ENCODE measurements at regions not wholly inside any gene's neighbourhood (a gene's known extent, or its start where the extent isn't known, plus 50 kb on each side); places are given as distances from the start of the nearest gene placed in this dataset.

DNA sequence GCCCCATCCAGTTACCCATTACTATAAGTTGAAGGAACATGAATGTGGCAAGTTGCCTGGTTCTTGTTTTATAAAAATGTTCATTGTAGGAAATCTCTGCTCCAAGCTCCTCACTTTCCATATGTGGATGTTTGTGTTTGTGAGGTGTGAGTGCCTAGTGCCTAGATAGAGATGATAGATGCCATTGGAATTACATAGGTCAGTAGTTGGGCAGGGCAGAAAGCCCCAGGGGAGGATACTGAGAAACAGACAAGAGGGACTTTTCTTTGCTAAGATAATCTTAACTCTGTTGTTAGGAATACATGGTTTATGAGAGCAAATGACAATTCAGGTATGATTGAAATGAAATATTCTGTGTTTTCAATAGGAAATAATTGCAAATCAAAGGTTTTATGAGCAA lies 226.3 kb upstream of the GRIP1 start:
- Histone ChIP-seq H3K4me1 (ENCODE audit: control insufficient read depth, insufficient read depth, low read length) (no peaks in the 10 kb centered on the region), H3K27me3 (ENCODE audit: control insufficient read depth, insufficient read depth, low read length) (0 out of 2 replicates have a peak, but pooled peaks cover 2% of the 10 kb centered on the region), H3K4me3 (ENCODE audit: low read depth in 2 of 2, low read length in 2 of 2) (no peak overlapping the region), H3K27ac (ENCODE audit: low read length) (no peak overlapping the region), H3K36me3 (ENCODE audit: control insufficient read depth, insufficient read depth, low read length) (no peaks in the 10 kb centered on the region), H3K9me3 (ENCODE audit: control insufficient read depth, insufficient read depth, low read depth, low read length) (no peaks in the 10 kb centered on the region)
- CTCF ChIA-PET = no interaction called here
- POLR2A ChIA-PET = no interaction called here
- intact Hi-C loops (cut with micrococcal nuclease; ENCODE audit: unreplicated experiment) = no loop called here
- DNase-seq (ENCODE audit: low read depth, low spot score) (no peak), ATAC-seq (no peak)
- TF ChIP-seq SIN3A (IDR thresholded peaks at IDR 0.05; ENCODE audit: borderline replicate concordance, insufficient read depth, low read depth, low read length) = no peak
- TF ChIP-seq POLR2AphosphoS5 (IDR thresholded peaks at IDR 0.05; ENCODE audit: low read depth, low read length) = no peak
- TF ChIP-seq, protein P1, sequence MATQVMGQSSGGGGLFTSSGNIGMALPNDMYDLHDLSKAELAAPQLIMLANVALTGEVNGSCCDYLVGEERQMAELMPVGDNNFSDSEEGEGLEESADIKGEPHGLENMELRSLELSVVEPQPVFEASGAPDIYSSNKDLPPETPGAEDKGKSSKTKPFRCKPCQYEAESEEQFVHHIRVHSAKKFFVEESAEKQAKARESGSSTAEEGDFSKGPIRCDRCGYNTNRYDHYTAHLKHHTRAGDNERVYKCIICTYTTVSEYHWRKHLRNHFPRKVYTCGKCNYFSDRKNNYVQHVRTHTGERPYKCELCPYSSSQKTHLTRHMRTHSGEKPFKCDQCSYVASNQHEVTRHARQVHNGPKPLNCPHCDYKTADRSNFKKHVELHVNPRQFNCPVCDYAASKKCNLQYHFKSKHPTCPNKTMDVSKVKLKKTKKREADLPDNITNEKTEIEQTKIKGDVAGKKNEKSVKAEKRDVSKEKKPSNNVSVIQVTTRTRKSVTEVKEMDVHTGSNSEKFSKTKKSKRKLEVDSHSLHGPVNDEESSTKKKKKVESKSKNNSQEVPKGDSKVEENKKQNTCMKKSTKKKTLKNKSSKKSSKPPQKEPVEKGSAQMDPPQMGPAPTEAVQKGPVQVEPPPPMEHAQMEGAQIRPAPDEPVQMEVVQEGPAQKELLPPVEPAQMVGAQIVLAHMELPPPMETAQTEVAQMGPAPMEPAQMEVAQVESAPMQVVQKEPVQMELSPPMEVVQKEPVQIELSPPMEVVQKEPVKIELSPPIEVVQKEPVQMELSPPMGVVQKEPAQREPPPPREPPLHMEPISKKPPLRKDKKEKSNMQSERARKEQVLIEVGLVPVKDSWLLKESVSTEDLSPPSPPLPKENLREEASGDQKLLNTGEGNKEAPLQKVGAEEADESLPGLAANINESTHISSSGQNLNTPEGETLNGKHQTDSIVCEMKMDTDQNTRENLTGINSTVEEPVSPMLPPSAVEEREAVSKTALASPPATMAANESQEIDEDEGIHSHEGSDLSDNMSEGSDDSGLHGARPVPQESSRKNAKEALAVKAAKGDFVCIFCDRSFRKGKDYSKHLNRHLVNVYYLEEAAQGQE (IDR thresholded peaks at IDR 0.05; ENCODE audit: insufficient read depth in 1 of 2, low read depth in 2 of 2, low read length in 1 of 2) = no peak
- TF ChIP-seq TCF7L2 (IDR thresholded peaks at IDR 0.05; ENCODE audit: low read depth, low read length) = no peak
- BruUV-seq (replicated peaks) = no TSS peak
- in situ Hi-C loops (cut with HindIII; ENCODE audit: low pct_unique_long_range_greater_than_20kb, low sequenced_read_pairs) = no loop called here

DNA sequence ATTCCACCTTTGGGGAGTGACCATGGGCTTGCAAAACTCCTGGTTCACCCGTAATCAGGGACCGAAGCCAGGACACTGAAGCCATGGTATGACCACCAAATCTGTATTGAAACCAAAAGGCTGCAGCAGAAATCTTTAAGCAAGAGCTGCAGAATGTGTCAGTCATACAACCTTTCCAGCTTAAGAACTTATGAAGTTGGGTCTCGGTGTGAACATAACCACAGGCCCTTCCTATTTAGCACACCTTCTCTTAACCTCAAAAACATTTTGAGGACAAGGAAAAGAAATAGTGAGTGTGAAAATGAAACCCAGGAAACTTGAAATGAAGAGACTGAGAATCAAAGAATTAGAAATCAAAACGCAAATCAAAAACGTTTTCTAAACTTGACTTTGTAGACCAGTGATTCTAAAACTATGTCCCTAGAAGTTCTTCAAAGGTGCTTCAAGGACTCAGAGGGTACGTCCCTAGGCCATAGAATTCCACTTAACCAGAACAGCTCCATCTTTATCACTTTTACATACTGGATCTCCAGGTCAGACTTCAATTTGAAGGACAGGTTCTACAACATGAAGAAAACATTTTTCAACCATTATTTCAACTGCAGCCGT lies 231.6 kb upstream of the GRIP1 start:
- H3K27ac ChIP-seq (ENCODE audit: low read length) = no peak overlapping the region
- H3K27me3 ChIP-seq (ENCODE audit: control insufficient read depth, insufficient read depth, low read length) = no peaks in the 10 kb centered on the region
- intact Hi-C loops (cut with micrococcal nuclease; ENCODE audit: unreplicated experiment) = no loop called here
- no TSS peak for BruUV-seq (replicated peaks)
- no peaks in the 10 kb centered on the region for H3K36me3 ChIP-seq (ENCODE audit: control insufficient read depth, insufficient read depth, low read length)
- in situ Hi-C loops (cut with HindIII; ENCODE audit: low pct_unique_long_range_greater_than_20kb, low sequenced_read_pairs) = no loop called here
- no peak overlapping the region for H3K4me3 ChIP-seq (ENCODE audit: low read depth in 2 of 2, low read length in 2 of 2)
- no peaks in the 10 kb centered on the region for H3K4me1 ChIP-seq (ENCODE audit: control insufficient read depth, insufficient read depth, low read length)
- ChIA-PET POLR2A (no interaction called here), CTCF (no interaction called here)
- no peak for DNase-seq (ENCODE audit: low read depth, low spot score)
- no peak for ATAC-seq
- H3K9me3 ChIP-seq (ENCODE audit: control insufficient read depth, insufficient read depth, low read depth, low read length) = no peaks in the 10 kb centered on the region
- TF ChIP-seq, protein P1 (IDR thresholded peaks at IDR 0.05; ENCODE audit: insufficient read depth in 1 of 2, low read depth in 2 of 2, low read length in 1 of 2) = no peak
- TF ChIP-seq, protein P2, sequence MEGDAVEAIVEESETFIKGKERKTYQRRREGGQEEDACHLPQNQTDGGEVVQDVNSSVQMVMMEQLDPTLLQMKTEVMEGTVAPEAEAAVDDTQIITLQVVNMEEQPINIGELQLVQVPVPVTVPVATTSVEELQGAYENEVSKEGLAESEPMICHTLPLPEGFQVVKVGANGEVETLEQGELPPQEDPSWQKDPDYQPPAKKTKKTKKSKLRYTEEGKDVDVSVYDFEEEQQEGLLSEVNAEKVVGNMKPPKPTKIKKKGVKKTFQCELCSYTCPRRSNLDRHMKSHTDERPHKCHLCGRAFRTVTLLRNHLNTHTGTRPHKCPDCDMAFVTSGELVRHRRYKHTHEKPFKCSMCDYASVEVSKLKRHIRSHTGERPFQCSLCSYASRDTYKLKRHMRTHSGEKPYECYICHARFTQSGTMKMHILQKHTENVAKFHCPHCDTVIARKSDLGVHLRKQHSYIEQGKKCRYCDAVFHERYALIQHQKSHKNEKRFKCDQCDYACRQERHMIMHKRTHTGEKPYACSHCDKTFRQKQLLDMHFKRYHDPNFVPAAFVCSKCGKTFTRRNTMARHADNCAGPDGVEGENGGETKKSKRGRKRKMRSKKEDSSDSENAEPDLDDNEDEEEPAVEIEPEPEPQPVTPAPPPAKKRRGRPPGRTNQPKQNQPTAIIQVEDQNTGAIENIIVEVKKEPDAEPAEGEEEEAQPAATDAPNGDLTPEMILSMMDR (IDR thresholded peaks at IDR 0.05) = no peak
- TF ChIP-seq SIN3A (IDR thresholded peaks at IDR 0.05; ENCODE audit: borderline replicate concordance, insufficient read depth, low read depth, low read length) (no peak), POLR2AphosphoS5 (IDR thresholded peaks at IDR 0.05; ENCODE audit: low read depth, low read length) (no peak), TCF7L2 (IDR thresholded peaks at IDR 0.05; ENCODE audit: low read depth, low read length) (no peak)

All from Panc1 (cell line).